Bronchial epithelial cell (primary cell): ENCODE measurements at regions not wholly inside any gene's neighbourhood (a gene's known extent, or its start where the extent isn't known, plus 50 kb on each side); places are given as distances from the start of the nearest gene placed in this dataset.

Experiments
- DNase-seq: peaks from one replicate; pipeline ENCODE4 v3.0.0-alpha.2; 2010; ENCODE audit warnings: low read depth
- FAIRE-seq: peaks from 2 replicates; lab custom pipeline; 2011; peaks lifted over from hg19 to GRCh38; lab: Jason Lieb, UNC
- H3K27me3 ChIP-seq: 2 replicates; pipeline ENCODE4 v1.5.1; 2011; ENCODE audit warnings: low read length; ENCODE audit not compliant: control insufficient read depth, insufficient read depth
- H3K36me3 ChIP-seq: 2 replicates; pipeline ENCODE4 v1.5.1; 2011; ENCODE audit warnings: low read length; ENCODE audit not compliant: control insufficient read depth, insufficient read depth
- H3K4me3 ChIP-seq: 2 replicates; pipeline ENCODE4 v1.5.1; 2011; ENCODE audit warnings: mild to moderate bottlenecking, low read depth, low read length, control low read depth
- CTCF ChIP-seq: IDR thresholded peaks from 2 replicates; pipeline ENCODE4 v1.5.1; 2011; ENCODE audit warnings: mild to moderate bottlenecking, moderate library complexity, low read length, control low read depth, inconsistent platforms; ENCODE audit not compliant: insufficient read depth, severe bottlenecking

DNA sequence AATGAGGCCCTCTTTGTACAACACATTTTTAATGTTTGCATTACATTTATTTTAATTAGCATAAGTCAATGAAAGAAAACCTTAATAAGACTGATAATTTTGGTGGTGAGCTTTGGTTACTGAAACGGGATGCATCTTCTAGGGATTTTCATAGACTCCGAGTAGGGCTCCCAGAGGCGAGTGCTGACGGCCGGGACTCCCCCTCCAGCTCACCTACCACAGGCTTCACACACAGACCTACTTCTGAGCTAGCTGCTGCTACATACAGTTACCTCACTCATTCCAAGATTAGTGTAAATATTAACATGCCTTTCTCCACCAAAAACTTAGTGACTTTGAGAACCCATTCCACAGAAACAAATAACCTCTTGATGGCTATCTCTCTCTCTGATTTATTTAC, 271.1 kb downstream of the GALR1 start:
- DNase-seq, result no peak
- FAIRE-seq, result no peak
- TF ChIP-seq CTCF, result no peak

DNA sequence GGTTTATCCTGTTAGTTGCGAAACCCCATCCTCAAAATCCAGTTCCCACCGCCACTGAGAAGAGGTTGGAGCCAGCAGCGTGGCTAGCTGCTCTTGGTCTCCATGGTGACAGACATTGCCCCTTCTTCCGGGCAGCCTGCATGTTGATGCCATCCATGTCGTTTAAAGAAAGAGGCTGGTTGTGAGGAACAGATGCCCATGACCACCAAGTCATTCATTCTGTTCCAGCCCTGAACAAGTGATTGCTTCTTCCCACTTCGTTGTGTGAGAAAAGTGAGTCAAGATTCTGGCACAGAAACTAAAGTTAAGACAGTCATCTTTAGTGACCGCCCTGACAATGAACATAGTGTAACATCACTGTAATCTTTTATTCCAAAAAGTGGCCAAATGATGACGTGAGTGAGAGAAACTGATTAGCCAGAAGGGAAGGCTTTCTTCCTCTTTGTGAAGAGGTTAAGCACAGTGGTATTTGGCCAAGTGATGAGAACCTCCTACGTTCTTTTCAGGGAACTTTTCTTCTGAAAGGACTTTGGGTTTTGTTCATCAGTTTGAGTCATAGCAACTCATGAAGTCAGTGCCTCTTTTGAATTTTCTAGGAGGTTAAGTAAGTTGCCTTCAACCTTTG, 272.5 kb downstream of the GALR1 start:
- no peak for FAIRE-seq

More for the DNA sequence above, 271.1 kb downstream of the GALR1 start:
- Histone ChIP-seq H3K27me3 (no peaks in the 10 kb centered on the region), H3K36me3 (no peaks in the 10 kb centered on the region), H3K4me3 (no peak overlapping the region)

GRCh38 chr18:77524909-77525308, 275.3 kb downstream of the GALR1 start:
- no peak for TF ChIP-seq CTCF
- DNase-seq (no peak), FAIRE-seq (no peak)

More for the DNA sequence above, 272.5 kb downstream of the GALR1 start:
- H3K36me3 ChIP-seq, result no peaks in the 10 kb centered on the region
- no peak for DNase-seq
- TF ChIP-seq CTCF, result no peak
- no peaks in the 10 kb centered on the region for H3K27me3 ChIP-seq
- no peak overlapping the region for H3K4me3 ChIP-seq

GRCh38 chr18:77526962-77527361, 277.3 kb downstream of the GALR1 start:
- no peak for DNase-seq
- H3K36me3 ChIP-seq, result no peaks in the 10 kb centered on the region
- TF ChIP-seq CTCF, result no peak
- FAIRE-seq, result no peak
- H3K27me3 ChIP-seq, result no peaks in the 10 kb centered on the region
- no peak overlapping the region for H3K4me3 ChIP-seq

More at GRCh38 chr18:77524909-77525308, 275.3 kb downstream of the GALR1 start:
- no peaks in the 10 kb centered on the region for H3K36me3 ChIP-seq
- no peaks in the 10 kb centered on the region for H3K27me3 ChIP-seq
- H3K4me3 ChIP-seq, result no peak overlapping the region

- no peak for DNase-seq
- Histone ChIP-seq H3K4me3 (no peak overlapping the region), H3K36me3 (no peaks in the 10 kb centered on the region), H3K27me3 (no peaks in the 10 kb centered on the region)
- no peak for FAIRE-seq
- no peak for TF ChIP-seq CTCF
These were observed 279.2 kb downstream of the GALR1 start for GRCh38 chr18:77528872-77529271.
